ENCODE measurements at regions not wholly inside any gene's neighbourhood (a gene's known extent, or its start where the extent isn't known, plus 50 kb on each side); places are given as distances from the start of the nearest gene placed in this dataset.

DNA sequence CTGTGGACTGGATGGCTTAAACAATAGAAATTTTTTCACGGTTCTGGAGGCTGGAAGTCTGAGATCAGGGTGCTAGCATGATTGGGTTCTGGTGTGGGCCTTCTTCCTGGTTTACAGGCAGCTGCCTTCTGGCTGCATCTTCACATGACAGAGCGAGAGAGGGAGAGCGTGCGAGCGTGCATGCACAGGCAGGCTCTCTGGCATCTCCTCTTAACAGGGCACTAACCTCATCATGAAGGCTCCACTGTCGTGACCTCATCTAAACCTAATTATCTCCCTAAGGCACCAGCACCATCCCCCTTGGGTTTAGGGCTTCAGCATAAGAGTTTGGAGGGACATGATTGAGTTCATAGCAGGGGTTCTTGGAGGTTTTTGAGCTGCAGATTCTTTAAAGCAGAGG is 292.0 kb upstream of the C2CD4B start:
- TF ChIP-seq, protein P1, sequence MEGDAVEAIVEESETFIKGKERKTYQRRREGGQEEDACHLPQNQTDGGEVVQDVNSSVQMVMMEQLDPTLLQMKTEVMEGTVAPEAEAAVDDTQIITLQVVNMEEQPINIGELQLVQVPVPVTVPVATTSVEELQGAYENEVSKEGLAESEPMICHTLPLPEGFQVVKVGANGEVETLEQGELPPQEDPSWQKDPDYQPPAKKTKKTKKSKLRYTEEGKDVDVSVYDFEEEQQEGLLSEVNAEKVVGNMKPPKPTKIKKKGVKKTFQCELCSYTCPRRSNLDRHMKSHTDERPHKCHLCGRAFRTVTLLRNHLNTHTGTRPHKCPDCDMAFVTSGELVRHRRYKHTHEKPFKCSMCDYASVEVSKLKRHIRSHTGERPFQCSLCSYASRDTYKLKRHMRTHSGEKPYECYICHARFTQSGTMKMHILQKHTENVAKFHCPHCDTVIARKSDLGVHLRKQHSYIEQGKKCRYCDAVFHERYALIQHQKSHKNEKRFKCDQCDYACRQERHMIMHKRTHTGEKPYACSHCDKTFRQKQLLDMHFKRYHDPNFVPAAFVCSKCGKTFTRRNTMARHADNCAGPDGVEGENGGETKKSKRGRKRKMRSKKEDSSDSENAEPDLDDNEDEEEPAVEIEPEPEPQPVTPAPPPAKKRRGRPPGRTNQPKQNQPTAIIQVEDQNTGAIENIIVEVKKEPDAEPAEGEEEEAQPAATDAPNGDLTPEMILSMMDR (IDR thresholded peaks at IDR 0.05): no peak
- no peak for TF ChIP-seq POLR2A (IDR thresholded peaks at IDR 0.05)
